ENCODE measurements at regions not wholly inside any gene's neighbourhood (a gene's known extent, or its start where the extent isn't known, plus 50 kb on each side); places are given as distances from the start of the nearest gene placed in this dataset.

DNA sequence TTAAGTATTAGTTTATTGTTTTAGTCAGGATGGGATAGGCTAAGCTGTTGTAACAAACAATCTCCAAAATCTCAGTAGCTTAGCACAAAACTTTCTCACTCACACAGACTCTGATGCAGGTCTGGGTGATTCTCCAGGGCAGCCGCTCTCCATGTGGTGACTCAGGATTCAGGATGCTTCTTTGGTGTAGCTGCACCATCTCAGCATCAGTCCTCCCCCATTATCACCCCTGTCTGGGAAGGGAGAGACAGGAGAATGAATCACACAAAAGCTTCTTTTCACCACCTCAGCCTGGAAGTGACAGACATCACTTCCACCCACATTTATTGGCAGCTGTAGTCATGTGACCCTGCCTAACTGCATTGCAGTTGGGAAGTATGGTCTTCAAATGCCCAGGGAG, 142.3 kb downstream of the DICER1 start:
- no peaks in the 10 kb centered on the region for H3K36me3 ChIP-seq (ENCODE audit: low read depth)
- H3K4me1 ChIP-seq (ENCODE audit: low read depth), result no peaks in the 10 kb centered on the region
- intact Hi-C loops (cut with DNase I, micrococcal nuclease), result no loop called here
- DNase-seq (no peak), ATAC-seq (no peak)
- TF ChIP-seq, protein P1, sequence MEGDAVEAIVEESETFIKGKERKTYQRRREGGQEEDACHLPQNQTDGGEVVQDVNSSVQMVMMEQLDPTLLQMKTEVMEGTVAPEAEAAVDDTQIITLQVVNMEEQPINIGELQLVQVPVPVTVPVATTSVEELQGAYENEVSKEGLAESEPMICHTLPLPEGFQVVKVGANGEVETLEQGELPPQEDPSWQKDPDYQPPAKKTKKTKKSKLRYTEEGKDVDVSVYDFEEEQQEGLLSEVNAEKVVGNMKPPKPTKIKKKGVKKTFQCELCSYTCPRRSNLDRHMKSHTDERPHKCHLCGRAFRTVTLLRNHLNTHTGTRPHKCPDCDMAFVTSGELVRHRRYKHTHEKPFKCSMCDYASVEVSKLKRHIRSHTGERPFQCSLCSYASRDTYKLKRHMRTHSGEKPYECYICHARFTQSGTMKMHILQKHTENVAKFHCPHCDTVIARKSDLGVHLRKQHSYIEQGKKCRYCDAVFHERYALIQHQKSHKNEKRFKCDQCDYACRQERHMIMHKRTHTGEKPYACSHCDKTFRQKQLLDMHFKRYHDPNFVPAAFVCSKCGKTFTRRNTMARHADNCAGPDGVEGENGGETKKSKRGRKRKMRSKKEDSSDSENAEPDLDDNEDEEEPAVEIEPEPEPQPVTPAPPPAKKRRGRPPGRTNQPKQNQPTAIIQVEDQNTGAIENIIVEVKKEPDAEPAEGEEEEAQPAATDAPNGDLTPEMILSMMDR (IDR thresholded peaks at IDR 0.05), result no peak
- no peaks in the 10 kb centered on the region for H3K9me3 ChIP-seq
- H3K4me3 ChIP-seq, result no peak overlapping the region

DNA sequence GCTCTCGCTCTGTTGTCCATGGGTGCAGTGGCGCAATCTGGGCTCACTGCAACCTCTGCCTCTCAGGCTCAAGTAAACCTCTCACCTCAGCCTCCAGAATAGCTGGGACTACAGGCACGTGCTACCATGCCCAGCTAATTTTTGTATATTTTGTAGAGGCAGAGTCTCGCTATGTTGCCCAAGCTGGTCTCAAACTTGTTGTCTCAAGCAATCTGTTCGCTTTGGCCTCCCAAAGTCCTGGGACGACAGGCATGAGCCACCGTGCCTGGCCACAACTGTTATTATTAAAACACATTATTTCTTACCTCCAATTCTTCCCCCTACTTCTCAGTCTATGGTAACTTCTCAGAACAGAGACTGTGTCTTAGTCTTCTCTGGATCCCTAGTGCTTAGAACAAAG, 143.3 kb downstream of the DICER1 start:
- Histone ChIP-seq H3K9me3 (no peaks in the 10 kb centered on the region), H3K4me1 (ENCODE audit: low read depth) (no peaks in the 10 kb centered on the region), H3K36me3 (ENCODE audit: low read depth) (no peaks in the 10 kb centered on the region), H3K4me3 (no peak overlapping the region)
- DNase-seq, result no peak
- no peak for ATAC-seq
- intact Hi-C loops (cut with DNase I, micrococcal nuclease), result no loop called here
- TF ChIP-seq, protein P1 (IDR thresholded peaks at IDR 0.05), result no peak

DNA sequence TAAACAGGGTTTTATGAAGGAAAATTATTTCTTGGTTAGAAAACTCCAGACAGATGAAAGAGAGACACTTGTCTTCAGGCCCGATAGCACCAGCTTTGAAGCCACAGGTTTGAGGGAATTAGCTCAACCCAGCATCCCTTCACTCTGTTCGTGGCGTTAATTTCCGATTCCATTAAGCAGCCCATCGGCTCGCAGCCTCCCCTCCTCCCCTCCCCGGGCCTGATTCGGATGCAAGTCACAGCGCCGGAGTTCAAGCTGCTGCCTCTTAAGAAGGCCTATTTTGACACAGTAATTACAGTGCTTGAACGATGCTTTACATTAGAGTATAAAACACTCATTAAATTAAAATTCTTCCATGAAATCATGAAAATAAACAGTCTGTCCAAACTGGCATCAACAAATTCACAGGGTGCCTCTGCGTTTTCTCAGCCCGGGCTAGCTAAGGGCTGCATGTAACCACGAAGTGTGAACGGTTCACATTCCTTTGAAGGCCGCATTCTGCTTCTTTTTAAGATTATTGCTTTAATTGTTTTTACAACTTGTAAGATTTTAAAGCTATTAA, 145.8 kb downstream of the DICER1 start:
- Histone ChIP-seq H3K9me3 (no peaks in the 10 kb centered on the region), H3K36me3 (ENCODE audit: low read depth) (no peaks in the 10 kb centered on the region), H3K4me1 (ENCODE audit: low read depth) (no peaks in the 10 kb centered on the region), H3K4me3 (no peak overlapping the region)
- no peak for DNase-seq
- intact Hi-C loops (cut with DNase I, micrococcal nuclease), result no loop called here
- no peak for ATAC-seq
- TF ChIP-seq, protein P1 (IDR thresholded peaks at IDR 0.05), result no peak

DNA sequence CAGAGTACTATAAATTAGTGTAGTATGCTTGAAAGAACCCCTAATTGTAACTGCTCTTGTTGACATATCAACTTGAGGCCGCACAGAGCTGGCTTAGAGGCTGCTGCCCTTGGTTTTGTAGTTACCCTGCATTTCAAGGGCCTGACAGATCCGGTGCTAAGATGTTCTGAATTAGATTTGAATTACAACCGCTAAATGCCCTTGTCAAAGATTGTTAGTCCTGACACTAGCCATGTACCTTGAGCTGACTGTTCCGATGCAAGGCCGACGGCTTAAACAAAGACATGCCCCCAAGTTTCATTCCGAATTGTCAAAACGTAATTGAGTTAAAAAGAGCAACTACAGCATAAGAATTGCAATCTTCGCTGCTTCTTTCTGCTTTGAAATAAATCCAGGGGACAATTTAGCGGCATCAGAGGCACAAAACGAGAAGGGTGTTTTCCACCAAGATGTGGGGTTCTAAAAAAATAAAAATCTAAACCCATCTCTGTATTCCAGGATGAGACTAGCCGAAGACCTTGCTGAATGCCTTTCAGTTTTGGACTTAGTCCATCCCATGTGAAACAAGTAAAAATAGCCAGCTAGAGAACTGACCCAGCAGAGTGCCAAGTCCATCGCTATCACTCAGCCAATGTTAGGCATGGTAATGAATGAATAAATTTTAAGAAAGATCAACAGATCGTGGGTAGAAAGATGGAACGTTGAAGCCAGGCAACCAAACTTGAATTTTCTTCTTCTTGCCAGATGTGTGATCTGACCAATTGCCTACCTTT, 148.7 kb downstream of the DICER1 start:
- TF ChIP-seq, protein P1 (IDR thresholded peaks at IDR 0.05), result no peak
- DNase-seq (no peak), ATAC-seq (no peak)
- no peak overlapping the region for H3K4me3 ChIP-seq
- H3K4me1 ChIP-seq (ENCODE audit: low read depth), result no peaks in the 10 kb centered on the region
- H3K36me3 ChIP-seq (ENCODE audit: low read depth), result no peaks in the 10 kb centered on the region
- intact Hi-C loops (cut with DNase I, micrococcal nuclease), result no loop called here
- no peaks in the 10 kb centered on the region for H3K9me3 ChIP-seq

DNA sequence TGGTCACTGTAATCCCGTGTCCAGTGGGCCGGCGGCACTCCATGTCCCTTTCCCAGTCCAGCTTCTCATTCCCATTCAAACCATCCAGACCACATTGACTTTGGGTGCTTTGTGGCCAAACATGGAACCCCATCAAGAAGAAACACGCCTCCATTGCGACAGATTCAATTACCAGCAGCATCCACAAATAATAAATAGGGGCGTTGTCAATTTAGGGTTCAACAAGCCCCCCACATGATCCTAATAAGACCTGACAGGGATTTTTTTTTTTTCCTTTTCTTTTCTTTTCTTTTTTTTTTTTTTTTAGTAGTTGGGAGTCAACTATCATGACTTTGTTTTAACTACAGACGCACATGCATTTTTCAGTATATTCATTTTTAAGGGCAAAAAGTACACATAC, 149.4 kb downstream of the DICER1 start:
- intact Hi-C loops (cut with DNase I, micrococcal nuclease), result no loop called here
- ATAC-seq (no peak), DNase-seq (no peak)
- Histone ChIP-seq H3K4me3 (no peak overlapping the region), H3K36me3 (ENCODE audit: low read depth) (no peaks in the 10 kb centered on the region), H3K4me1 (ENCODE audit: low read depth) (no peaks in the 10 kb centered on the region), H3K9me3 (no peaks in the 10 kb centered on the region)
- TF ChIP-seq, protein P1 (IDR thresholded peaks at IDR 0.05), result no peak
